ENCODE measurements at regions not wholly inside any gene's neighbourhood (a gene's known extent, or its start where the extent isn't known, plus 50 kb on each side); places are given as distances from the start of the nearest gene placed in this dataset.

- Histone ChIP-seq H3K27ac (ENCODE audit: insufficient read depth, low read length) (no peak overlapping the region), H3K4me1 (ENCODE audit: control insufficient read depth, extremely low read depth, insufficient read depth, low read length) (no peaks in the 10 kb centered on the region), H3K36me3 (ENCODE audit: control insufficient read depth, insufficient read depth, low read length) (no peaks in the 10 kb centered on the region), H3K27me3 (ENCODE audit: control insufficient read depth, insufficient read depth, low read length) (no peaks in the 10 kb centered on the region), H2AFZ (ENCODE audit: low read length) (no peak overlapping the region), H3K79me2 (ENCODE audit: control insufficient read depth, insufficient read depth, low read length) (no peaks in the 10 kb centered on the region), H3K4me3 (replicated peaks in 1 of 4; ENCODE audit: control extremely low read depth in 1 of 4, insufficient read depth in 1 of 4, low read depth in 3 of 4, low read length in 4 of 4) (no peak overlapping the region), H4K20me1 (ENCODE audit: control insufficient read depth, extremely low read depth, insufficient read depth, low read length) (no peaks in the 10 kb centered on the region), H3K4me2 (ENCODE audit: extremely low read depth, insufficient read depth, low read length) (no peak overlapping the region), H3K9me3 (ENCODE audit: control insufficient read depth, insufficient read depth, low read depth, low read length) (no peaks in the 10 kb centered on the region), H3K9ac (ENCODE audit: insufficient read depth, low read length) (no peak overlapping the region)
- no peak for TF ChIP-seq CTCF (conservative IDR thresholded peaks at IDR 0.05 in 1 of 2, IDR thresholded peaks at IDR 0.05 in 1 of 2; ENCODE audit: low read depth in 1 of 2, low read length in 2 of 2)
- DNase-seq (ENCODE audit: low read depth in 2 of 2) = no peak
These were observed 107.8 kb upstream of the MANEA start for GRCh38 chr6:95469511-95469910.

GRCh38 chr6:95478941-95479340 lies 98.4 kb upstream of the MANEA start:
- no peak overlapping the region for H3K4me2 ChIP-seq (ENCODE audit: extremely low read depth, insufficient read depth, low read length)
- no peaks in the 10 kb centered on the region for H3K9me3 ChIP-seq (ENCODE audit: control insufficient read depth, insufficient read depth, low read depth, low read length)
- H3K27me3 ChIP-seq (ENCODE audit: control insufficient read depth, insufficient read depth, low read length) = no peaks in the 10 kb centered on the region
- H3K36me3 ChIP-seq (ENCODE audit: control insufficient read depth, insufficient read depth, low read length) = no peaks in the 10 kb centered on the region
- TF ChIP-seq CTCF (conservative IDR thresholded peaks at IDR 0.05 in 1 of 2, IDR thresholded peaks at IDR 0.05 in 1 of 2; ENCODE audit: low read depth in 1 of 2, low read length in 2 of 2) (no peak), EZH2 (IDR thresholded peaks at IDR 0.05; ENCODE audit: low read length, missing control alignments) (no peak)
- H3K27ac ChIP-seq (ENCODE audit: insufficient read depth, low read length) = no peak overlapping the region
- no peaks in the 10 kb centered on the region for H4K20me1 ChIP-seq (ENCODE audit: control insufficient read depth, extremely low read depth, insufficient read depth, low read length)
- H2AFZ ChIP-seq (ENCODE audit: low read length) = no peak overlapping the region
- H3K4me3 ChIP-seq (replicated peaks in 1 of 4; ENCODE audit: control extremely low read depth in 1 of 4, insufficient read depth in 1 of 4, low read depth in 3 of 4, low read length in 4 of 4) = no peak overlapping the region
- no peak for DNase-seq (ENCODE audit: low read depth in 2 of 2)
- H3K9ac ChIP-seq (ENCODE audit: insufficient read depth, low read length) = no peak overlapping the region
- H3K79me2 ChIP-seq (ENCODE audit: control insufficient read depth, insufficient read depth, low read length) = no peaks in the 10 kb centered on the region
- no peaks in the 10 kb centered on the region for H3K4me1 ChIP-seq (ENCODE audit: control insufficient read depth, extremely low read depth, insufficient read depth, low read length)

- no peak for TF ChIP-seq EZH2 (IDR thresholded peaks at IDR 0.05; ENCODE audit: low read length, missing control alignments)
- no peak for TF ChIP-seq CTCF (conservative IDR thresholded peaks at IDR 0.05 in 1 of 2, IDR thresholded peaks at IDR 0.05 in 1 of 2; ENCODE audit: low read depth in 1 of 2, low read length in 2 of 2)
- H3K9ac ChIP-seq (ENCODE audit: insufficient read depth, low read length) = no peak overlapping the region
- no peaks in the 10 kb centered on the region for H4K20me1 ChIP-seq (ENCODE audit: control insufficient read depth, extremely low read depth, insufficient read depth, low read length)
- H3K4me2 ChIP-seq (ENCODE audit: extremely low read depth, insufficient read depth, low read length) = no peak overlapping the region
- no peak for DNase-seq (ENCODE audit: low read depth in 2 of 2)
- no peaks in the 10 kb centered on the region for H3K4me1 ChIP-seq (ENCODE audit: control insufficient read depth, extremely low read depth, insufficient read depth, low read length)
- H2AFZ ChIP-seq (ENCODE audit: low read length) = no peak overlapping the region
- H3K27ac ChIP-seq (ENCODE audit: insufficient read depth, low read length) = no peak overlapping the region
- no peaks in the 10 kb centered on the region for H3K36me3 ChIP-seq (ENCODE audit: control insufficient read depth, insufficient read depth, low read length)
- H3K4me3 ChIP-seq (replicated peaks in 1 of 4; ENCODE audit: control extremely low read depth in 1 of 4, insufficient read depth in 1 of 4, low read depth in 3 of 4, low read length in 4 of 4) = no peak overlapping the region
- H3K27me3 ChIP-seq (ENCODE audit: control insufficient read depth, insufficient read depth, low read length) = no peaks in the 10 kb centered on the region
- H3K9me3 ChIP-seq (ENCODE audit: control insufficient read depth, insufficient read depth, low read depth, low read length) = no peaks in the 10 kb centered on the region
- H3K79me2 ChIP-seq (ENCODE audit: control insufficient read depth, insufficient read depth, low read length) = no peaks in the 10 kb centered on the region
These were observed 89.5 kb upstream of the MANEA start for GRCh38 chr6:95487817-95488216.
